ENCODE measurements at regions not wholly inside any gene's neighbourhood (a gene's known extent, or its start where the extent isn't known, plus 50 kb on each side); places are given as distances from the start of the nearest gene placed in this dataset.

DNA sequence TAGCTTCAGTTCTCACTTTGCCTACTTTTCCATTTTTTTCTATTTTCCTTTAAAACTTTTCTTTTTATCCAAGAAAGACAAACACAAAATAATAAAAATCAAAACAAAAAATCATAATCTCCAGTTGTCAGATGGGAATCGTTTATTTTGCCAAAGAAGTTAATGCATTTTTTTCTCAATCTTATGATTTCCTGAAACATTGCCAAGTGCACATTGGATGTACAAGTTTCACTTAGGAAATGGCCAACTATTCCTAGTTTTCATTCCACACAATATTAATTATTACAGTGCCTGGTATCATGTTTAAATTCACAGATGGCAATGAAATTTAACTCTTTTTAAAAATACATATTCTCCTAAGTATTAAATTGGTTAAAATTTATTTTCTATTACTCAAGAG lies 1050.5 kb downstream of the TTLL7 start:
- H3K4me3 ChIP-seq (ENCODE audit: low read depth in 1 of 2, low read length in 2 of 2) = no peak overlapping the region
- no peaks in the 10 kb centered on the region for H3K9me3 ChIP-seq (ENCODE audit: low read length)
- H3K4me1 ChIP-seq (ENCODE audit: insufficient read depth, low read length) = no peaks in the 10 kb centered on the region
- H3K36me3 ChIP-seq (ENCODE audit: insufficient read depth, low read length) = no peaks in the 10 kb centered on the region
- no peaks in the 10 kb centered on the region for H3K27me3 ChIP-seq (ENCODE audit: control insufficient read depth in 1 of 2, insufficient read depth in 2 of 2, low read length in 2 of 2)
- H3K9ac ChIP-seq (ENCODE audit: low read length) = no peak overlapping the region
- no peak overlapping the region for H3K27ac ChIP-seq (ENCODE audit: low read depth, low read length)

DNA sequence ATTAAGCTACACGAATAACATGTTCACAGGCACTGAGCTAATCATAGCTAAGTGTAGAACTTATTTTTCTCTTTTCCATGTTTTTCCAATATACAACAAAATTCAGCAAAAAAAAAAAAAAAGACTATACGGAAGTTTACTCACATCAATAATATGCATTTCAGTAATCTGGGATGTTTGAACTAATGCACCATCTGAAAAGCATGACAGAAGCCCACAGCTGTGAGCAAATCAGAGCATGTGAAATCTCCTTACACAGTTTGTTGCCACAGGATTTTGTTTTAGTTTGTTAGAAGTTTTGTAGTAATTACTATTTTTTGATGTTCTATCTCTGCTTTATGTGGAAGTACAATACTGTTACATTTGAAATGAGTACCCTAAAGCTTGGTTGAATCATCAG lies 1051.7 kb downstream of the TTLL7 start:
- Histone ChIP-seq H3K9ac (ENCODE audit: low read length) (no peak overlapping the region), H3K36me3 (ENCODE audit: insufficient read depth, low read length) (no peaks in the 10 kb centered on the region), H3K4me3 (ENCODE audit: low read depth in 1 of 2, low read length in 2 of 2) (no peak overlapping the region), H3K27me3 (ENCODE audit: control insufficient read depth in 1 of 2, insufficient read depth in 2 of 2, low read length in 2 of 2) (no peaks in the 10 kb centered on the region), H3K4me1 (ENCODE audit: insufficient read depth, low read length) (no peaks in the 10 kb centered on the region), H3K9me3 (ENCODE audit: low read length) (no peaks in the 10 kb centered on the region), H3K27ac (ENCODE audit: low read depth, low read length) (no peak overlapping the region)

DNA sequence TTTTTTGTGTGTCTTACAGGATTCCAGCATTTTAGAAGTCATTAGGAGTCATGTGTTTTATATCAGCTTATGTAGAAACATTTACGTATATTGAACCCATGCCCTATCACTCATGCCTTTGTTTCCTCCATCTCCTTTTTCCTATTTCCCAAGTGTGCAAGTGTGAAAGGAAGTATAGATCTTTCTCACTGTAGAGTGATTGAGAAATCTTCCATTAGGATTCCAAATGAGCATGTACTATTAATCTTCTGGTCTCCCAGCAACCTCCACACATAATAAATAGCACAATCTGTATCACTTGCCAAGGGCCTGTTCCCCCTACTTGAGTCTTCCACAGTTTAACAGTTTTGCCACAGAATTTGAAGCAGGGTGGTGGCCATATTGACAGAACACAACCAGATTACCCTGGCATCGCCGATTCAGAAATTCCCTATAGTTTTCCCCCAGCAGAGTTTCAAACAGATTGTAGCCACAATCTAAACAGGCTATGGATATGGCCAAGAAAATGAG lies 1052.8 kb downstream of the TTLL7 start:
- no peaks in the 10 kb centered on the region for H3K9me3 ChIP-seq (ENCODE audit: low read length)
- H3K4me3 ChIP-seq (ENCODE audit: low read depth in 1 of 2, low read length in 2 of 2) = no peak overlapping the region
- H3K9ac ChIP-seq (ENCODE audit: low read length) = no peak overlapping the region
- no peaks in the 10 kb centered on the region for H3K27me3 ChIP-seq (ENCODE audit: control insufficient read depth in 1 of 2, insufficient read depth in 2 of 2, low read length in 2 of 2)
- no peak overlapping the region for H3K27ac ChIP-seq (ENCODE audit: low read depth, low read length)
- H3K4me1 ChIP-seq (ENCODE audit: insufficient read depth, low read length) = no peaks in the 10 kb centered on the region
- no peaks in the 10 kb centered on the region for H3K36me3 ChIP-seq (ENCODE audit: insufficient read depth, low read length)

DNA sequence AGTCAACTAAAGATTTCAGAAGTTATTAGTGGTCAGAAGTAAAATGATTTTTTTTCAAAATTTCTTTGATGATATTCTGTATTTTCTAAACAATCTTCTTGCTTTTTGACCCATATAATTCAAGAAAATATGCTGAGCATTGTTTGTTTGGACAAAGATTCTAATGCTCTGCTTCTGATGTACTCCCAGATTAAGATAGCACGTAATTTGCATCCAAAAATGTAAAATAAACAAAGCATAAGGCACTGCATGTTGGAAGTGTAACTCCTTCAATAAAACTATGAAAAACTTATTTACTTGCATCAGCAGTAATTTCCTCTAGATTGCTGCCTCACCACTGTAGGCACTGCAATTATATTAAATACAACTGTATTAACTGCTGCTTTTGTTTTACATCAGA lies 1054.1 kb downstream of the TTLL7 start:
- H3K27ac ChIP-seq (ENCODE audit: low read depth, low read length) = no peak overlapping the region

DNA sequence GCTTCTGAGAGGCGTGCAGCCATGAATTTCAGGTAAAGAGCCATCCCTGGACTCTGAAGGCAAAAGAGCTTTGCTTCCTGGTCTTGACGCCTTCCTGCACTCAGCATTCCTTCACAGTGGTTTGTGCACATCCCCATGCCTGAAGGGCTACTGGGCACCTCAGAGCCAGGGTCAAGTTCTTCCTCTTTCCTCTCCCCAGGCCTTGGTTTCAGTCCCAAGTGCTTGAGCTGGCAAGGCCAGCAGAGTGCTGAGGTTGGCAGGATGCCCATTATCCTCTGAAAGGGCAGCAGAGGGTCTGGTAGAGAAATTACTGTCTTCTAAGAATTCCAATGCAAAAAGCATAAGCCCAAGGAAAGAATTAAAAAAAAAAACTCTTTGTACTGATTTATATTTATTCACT lies 1064.9 kb downstream of the TTLL7 start:
- no peak overlapping the region for H3K9ac ChIP-seq (ENCODE audit: low read length)
- H3K4me3 ChIP-seq (ENCODE audit: low read depth in 1 of 2, low read length in 2 of 2) = no peak overlapping the region
- H3K27ac ChIP-seq (ENCODE audit: low read depth, low read length) = no peak overlapping the region
- no peaks in the 10 kb centered on the region for H3K36me3 ChIP-seq (ENCODE audit: insufficient read depth, low read length)
- no peaks in the 10 kb centered on the region for H3K27me3 ChIP-seq (ENCODE audit: control insufficient read depth in 1 of 2, insufficient read depth in 2 of 2, low read length in 2 of 2)
- no peaks in the 10 kb centered on the region for H3K9me3 ChIP-seq (ENCODE audit: low read length)
- H3K4me1 ChIP-seq (ENCODE audit: insufficient read depth, low read length) = no peaks in the 10 kb centered on the region

More for the DNA sequence above, 1054.1 kb downstream of the TTLL7 start:
- Histone ChIP-seq H3K4me1 (ENCODE audit: insufficient read depth, low read length) (no peaks in the 10 kb centered on the region), H3K9me3 (ENCODE audit: low read length) (no peaks in the 10 kb centered on the region), H3K4me3 (ENCODE audit: low read depth in 1 of 2, low read length in 2 of 2) (no peak overlapping the region), H3K36me3 (ENCODE audit: insufficient read depth, low read length) (no peaks in the 10 kb centered on the region), H3K27me3 (ENCODE audit: control insufficient read depth in 1 of 2, insufficient read depth in 2 of 2, low read length in 2 of 2) (no peaks in the 10 kb centered on the region), H3K9ac (ENCODE audit: low read length) (no peak overlapping the region)

DNA sequence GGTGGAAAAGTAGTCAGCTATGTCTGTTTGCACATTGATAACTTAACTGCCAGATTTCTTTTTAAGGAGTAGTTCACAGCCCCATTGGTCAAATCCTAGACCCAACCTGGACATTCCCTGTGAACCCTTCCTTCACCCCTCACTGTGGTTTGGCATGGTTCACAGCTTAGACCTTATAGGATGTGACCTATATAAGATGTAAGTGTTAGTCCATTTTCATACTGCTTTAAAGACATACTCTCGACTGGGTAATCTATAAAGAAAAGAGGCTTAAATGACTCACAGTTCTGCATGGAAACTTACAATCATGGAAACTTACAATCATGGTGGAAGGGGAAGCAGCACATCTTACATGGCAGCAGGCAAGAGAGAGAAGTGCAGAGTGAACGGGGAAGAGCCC lies 1066.2 kb downstream of the TTLL7 start:
- H3K4me1 ChIP-seq (ENCODE audit: insufficient read depth, low read length) = no peaks in the 10 kb centered on the region
- no peaks in the 10 kb centered on the region for H3K9me3 ChIP-seq (ENCODE audit: low read length)
- H3K36me3 ChIP-seq (ENCODE audit: insufficient read depth, low read length) = no peaks in the 10 kb centered on the region
- no peaks in the 10 kb centered on the region for H3K27me3 ChIP-seq (ENCODE audit: control insufficient read depth in 1 of 2, insufficient read depth in 2 of 2, low read length in 2 of 2)
- H3K4me3 ChIP-seq (ENCODE audit: low read depth in 1 of 2, low read length in 2 of 2) = no peak overlapping the region
- H3K9ac ChIP-seq (ENCODE audit: low read length) = no peak overlapping the region
- no peak overlapping the region for H3K27ac ChIP-seq (ENCODE audit: low read depth, low read length)

DNA sequence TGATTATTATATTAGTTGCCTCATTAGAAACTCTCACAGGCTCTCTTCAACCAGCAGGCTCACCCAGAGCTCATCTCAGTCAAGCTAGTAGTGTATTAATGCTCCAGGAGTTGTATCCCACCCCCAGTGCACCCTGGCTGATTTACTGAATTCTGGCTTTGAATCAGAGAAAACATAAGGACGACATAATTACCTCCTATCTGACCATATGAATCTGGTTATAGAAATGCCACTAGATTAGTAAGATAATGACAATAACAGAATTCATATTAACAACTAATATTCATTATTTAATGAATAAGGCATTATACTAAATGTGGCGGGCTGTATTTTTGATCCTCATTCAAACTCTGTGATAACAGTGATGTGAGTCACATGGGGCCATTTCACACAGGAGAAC lies 1066.7 kb downstream of the TTLL7 start:
- Histone ChIP-seq H3K4me3 (ENCODE audit: low read depth in 1 of 2, low read length in 2 of 2) (no peak overlapping the region), H3K4me1 (ENCODE audit: insufficient read depth, low read length) (no peaks in the 10 kb centered on the region), H3K27ac (ENCODE audit: low read depth, low read length) (no peak overlapping the region), H3K27me3 (ENCODE audit: control insufficient read depth in 1 of 2, insufficient read depth in 2 of 2, low read length in 2 of 2) (no peaks in the 10 kb centered on the region), H3K9me3 (ENCODE audit: low read length) (no peaks in the 10 kb centered on the region), H3K36me3 (ENCODE audit: insufficient read depth, low read length) (no peaks in the 10 kb centered on the region), H3K9ac (ENCODE audit: low read length) (no peak overlapping the region)

DNA sequence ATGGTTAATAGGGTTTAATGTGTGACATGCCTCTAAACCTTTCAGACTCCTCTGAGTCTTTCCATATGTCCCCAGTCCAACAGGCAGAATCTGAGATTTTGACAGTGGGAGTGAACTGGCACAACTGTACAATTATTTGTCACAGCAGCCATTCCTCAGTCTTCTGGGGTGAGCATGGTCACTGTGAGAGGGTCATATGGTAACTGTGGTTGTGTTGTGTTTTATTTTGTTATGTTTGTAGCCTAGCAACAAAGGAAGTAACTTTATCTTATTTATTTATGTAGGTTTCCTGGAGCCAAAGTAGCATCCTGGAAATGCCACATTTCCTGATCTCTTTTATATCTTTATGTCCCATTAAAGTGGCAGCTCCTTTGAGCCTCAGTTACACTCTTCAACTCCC lies 1067.9 kb downstream of the TTLL7 start:
- no peaks in the 10 kb centered on the region for H3K36me3 ChIP-seq (ENCODE audit: insufficient read depth, low read length)
- no peak overlapping the region for H3K27ac ChIP-seq (ENCODE audit: low read depth, low read length)
- no peaks in the 10 kb centered on the region for H3K4me1 ChIP-seq (ENCODE audit: insufficient read depth, low read length)
- H3K27me3 ChIP-seq (ENCODE audit: control insufficient read depth in 1 of 2, insufficient read depth in 2 of 2, low read length in 2 of 2) = no peaks in the 10 kb centered on the region
- no peak overlapping the region for H3K9ac ChIP-seq (ENCODE audit: low read length)
- no peak overlapping the region for H3K4me3 ChIP-seq (ENCODE audit: low read depth in 1 of 2, low read length in 2 of 2)
- H3K9me3 ChIP-seq (ENCODE audit: low read length) = no peaks in the 10 kb centered on the region

DNA sequence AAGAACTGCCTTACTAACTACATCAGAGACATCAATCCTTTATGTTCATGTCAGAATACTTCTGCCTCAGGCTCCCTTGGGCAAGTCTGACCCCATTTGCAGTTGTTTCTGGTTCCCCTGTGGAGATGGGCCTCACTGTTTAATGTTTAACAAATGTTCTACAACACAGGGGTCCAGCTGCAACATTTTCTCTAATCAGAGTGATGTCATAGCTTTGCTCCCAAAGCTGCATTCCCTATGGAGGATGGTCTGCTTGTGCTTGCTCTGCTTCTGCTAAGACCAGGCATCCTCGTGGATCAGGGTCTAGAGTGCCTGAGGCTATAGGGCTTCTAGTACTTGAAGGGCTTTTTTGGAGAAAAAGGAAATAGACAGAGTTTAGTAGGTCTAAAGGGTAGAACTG lies 1071.2 kb downstream of the TTLL7 start:
- Histone ChIP-seq H3K4me3 (ENCODE audit: low read depth in 1 of 2, low read length in 2 of 2) (no peak overlapping the region), H3K36me3 (ENCODE audit: insufficient read depth, low read length) (no peaks in the 10 kb centered on the region), H3K4me1 (ENCODE audit: insufficient read depth, low read length) (no peaks in the 10 kb centered on the region), H3K9ac (ENCODE audit: low read length) (no peak overlapping the region), H3K9me3 (ENCODE audit: low read length) (no peaks in the 10 kb centered on the region), H3K27me3 (ENCODE audit: control insufficient read depth in 1 of 2, insufficient read depth in 2 of 2, low read length in 2 of 2) (no peaks in the 10 kb centered on the region), H3K27ac (ENCODE audit: low read depth, low read length) (no peak overlapping the region)

DNA sequence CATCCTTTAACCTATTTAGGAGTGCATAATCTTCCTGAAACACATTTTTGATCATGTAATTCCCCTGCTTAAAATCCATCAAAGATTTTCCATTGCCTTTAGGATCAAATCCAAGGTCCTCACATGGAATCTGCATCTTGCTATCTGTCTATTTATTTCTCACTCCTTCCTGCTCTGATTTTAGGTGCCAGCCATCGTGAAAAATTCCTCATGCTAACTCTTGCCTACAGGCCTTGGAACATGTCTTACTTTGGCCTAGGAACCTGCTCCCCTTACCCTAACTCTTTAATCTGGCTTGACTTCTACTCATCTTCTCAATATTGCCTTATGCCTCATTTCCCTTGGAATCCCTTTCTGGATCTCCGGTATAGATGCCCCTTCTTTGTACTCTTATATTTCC lies 1074.3 kb downstream of the TTLL7 start:
- no peaks in the 10 kb centered on the region for H3K27me3 ChIP-seq (ENCODE audit: control insufficient read depth in 1 of 2, insufficient read depth in 2 of 2, low read length in 2 of 2)

DNA sequence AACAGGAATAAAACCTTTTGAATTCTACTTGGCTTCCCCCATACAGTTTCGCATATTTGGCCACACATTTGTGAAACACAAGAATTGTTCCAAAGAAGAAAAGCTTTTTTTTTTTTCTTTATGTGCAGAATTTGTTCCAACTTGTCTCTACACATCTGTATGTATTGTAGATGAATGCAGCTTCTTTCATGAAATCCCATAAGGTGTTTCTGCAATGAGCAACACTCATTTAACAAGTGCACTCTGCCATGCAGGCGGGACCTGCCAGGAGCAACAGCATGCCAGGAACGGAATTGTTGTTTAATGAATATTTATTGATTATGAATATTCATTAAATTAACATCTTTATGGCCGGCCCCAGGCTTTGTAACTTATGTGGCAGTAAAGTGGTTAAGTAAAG lies 1075.0 kb downstream of the TTLL7 start:
- Histone ChIP-seq H3K4me1 (ENCODE audit: insufficient read depth, low read length) (no peaks in the 10 kb centered on the region), H3K4me3 (ENCODE audit: low read depth in 1 of 2, low read length in 2 of 2) (no peak overlapping the region), H3K36me3 (ENCODE audit: insufficient read depth, low read length) (no peaks in the 10 kb centered on the region), H3K27ac (ENCODE audit: low read depth, low read length) (no peak overlapping the region), H3K27me3 (ENCODE audit: control insufficient read depth in 1 of 2, insufficient read depth in 2 of 2, low read length in 2 of 2) (no peaks in the 10 kb centered on the region), H3K9ac (ENCODE audit: low read length) (no peak overlapping the region), H3K9me3 (ENCODE audit: low read length) (no peaks in the 10 kb centered on the region)

More for the DNA sequence above, 1074.3 kb downstream of the TTLL7 start:
- H3K4me3 ChIP-seq (ENCODE audit: low read depth in 1 of 2, low read length in 2 of 2) = no peak overlapping the region
- no peaks in the 10 kb centered on the region for H3K9me3 ChIP-seq (ENCODE audit: low read length)
- no peak overlapping the region for H3K27ac ChIP-seq (ENCODE audit: low read depth, low read length)
- H3K36me3 ChIP-seq (ENCODE audit: insufficient read depth, low read length) = no peaks in the 10 kb centered on the region
- no peak overlapping the region for H3K9ac ChIP-seq (ENCODE audit: low read length)
- H3K4me1 ChIP-seq (ENCODE audit: insufficient read depth, low read length) = no peaks in the 10 kb centered on the region

DNA sequence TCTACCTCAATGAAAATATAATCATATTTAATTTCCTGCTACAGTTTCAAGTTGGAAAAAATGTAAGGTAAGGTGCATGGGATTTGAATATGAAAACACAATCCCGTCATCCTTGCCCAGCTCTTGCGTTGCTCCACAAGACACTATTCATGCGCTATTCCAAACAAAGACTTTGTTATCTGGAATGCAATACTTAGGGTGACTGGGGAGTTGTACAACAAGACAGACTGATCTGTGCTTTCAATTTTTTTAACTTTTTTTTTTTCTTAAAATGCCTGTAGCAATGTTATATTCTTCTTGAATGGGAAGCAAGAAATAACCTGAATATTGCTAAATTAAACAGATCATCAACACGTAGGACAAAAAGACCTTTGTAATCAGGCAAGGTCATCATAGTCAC lies 1077.2 kb downstream of the TTLL7 start:
- H3K9ac ChIP-seq (ENCODE audit: low read length) = no peak overlapping the region
- H3K4me3 ChIP-seq (ENCODE audit: low read depth in 1 of 2, low read length in 2 of 2) = no peak overlapping the region
- no peaks in the 10 kb centered on the region for H3K27me3 ChIP-seq (ENCODE audit: control insufficient read depth in 1 of 2, insufficient read depth in 2 of 2, low read length in 2 of 2)
- no peaks in the 10 kb centered on the region for H3K9me3 ChIP-seq (ENCODE audit: low read length)
- H3K27ac ChIP-seq (ENCODE audit: low read depth, low read length) = no peak overlapping the region
- H3K4me1 ChIP-seq (ENCODE audit: insufficient read depth, low read length) = no peaks in the 10 kb centered on the region
- H3K36me3 ChIP-seq (ENCODE audit: insufficient read depth, low read length) = no peaks in the 10 kb centered on the region

Data from muscle layer of colon (tissue), 2 donors.